CD4-positive, alpha-beta T cell (primary cell): ENCODE measurements at regions not wholly inside any gene's neighbourhood (a gene's known extent, or its start where the extent isn't known, plus 50 kb on each side); places are given as distances from the start of the nearest gene placed in this dataset.

ENCODE experiments used
- ATAC-seq: fragments of 200-7000 bp; cut with Tn5 transposase; one replicate; pipeline ENCODE4 v1.10.0; 2022; ENCODE audit warnings: mild to moderate bottlenecking; ENCODE audit not compliant: poor library complexity
- CTCF ChIA-PET: fragments of 350-600 bp; sonication (Branson Sonifier 250); formaldehyde crosslinking; loops from one replicate; lab custom pipeline; 2021; ENCODE audit warnings: antibody characterized with exemption, inconsistent platforms; lab: Charles Lee
- POLR2A ChIA-PET: fragments of 350-600 bp; sonication (Branson Sonifier 250); formaldehyde crosslinking; loops from one replicate; lab custom pipeline; 2021; ENCODE audit warnings: antibody characterized with exemption, inconsistent platforms; lab: Charles Lee
- DNase-seq, 14 experiments: peaks; one replicate each; pipeline ENCODE4 v3.0.0-alpha.2; 2013 to 2020; ENCODE audit warnings: mixed read lengths in 2 of 14
- H3K27ac ChIP-seq, 2 donors: one replicate each; pipeline versions ENCODE4 v1.5.1 to v1.7.0; 2013; ENCODE audit warnings: low read length in 2 of 2, low read depth in 1 of 2, mild to moderate bottlenecking in 1 of 2
- H3K27me3 ChIP-seq, 2 experiments: 1 replicate in 1 of 2; 2 replicates in 1 of 2; pipeline versions ENCODE4 v1.6.1 to v1.7.0; 2013; ENCODE audit warnings: low read length in 2 of 2, control low read depth in 1 of 2, mild to moderate bottlenecking in 1 of 2, moderate library complexity in 1 of 2; ENCODE audit not compliant: insufficient read depth in 2 of 2, control insufficient read depth in 1 of 2
- H3K36me3 ChIP-seq: one replicate; pipeline ENCODE4 v1.6.1; 2013; ENCODE audit warnings: low read length, control low read depth; ENCODE audit not compliant: insufficient read depth
- H3K4me1 ChIP-seq: one replicate; pipeline ENCODE4 v1.6.1; 2013; ENCODE audit warnings: low read length, control low read depth; ENCODE audit not compliant: insufficient read depth
- H3K4me3 ChIP-seq: one replicate; pipeline ENCODE4 v1.5.1; 2013; ENCODE audit warnings: mild to moderate bottlenecking, low read length, moderate library complexity
- H3K9me3 ChIP-seq, 2 experiments: 1 replicate in 1 of 2; 2 replicates in 1 of 2; pipeline versions ENCODE4 v1.6.1 to v1.7.0; 2013; ENCODE audit warnings: low read length in 2 of 2, mild to moderate bottlenecking in 2 of 2, control low read depth in 1 of 2, moderate library complexity in 1 of 2; ENCODE audit not compliant: control insufficient read depth in 1 of 2, insufficient read depth in 1 of 2
- H3K27ac Mint-ChIP-seq: one replicate; pipeline ENCODE4 v1.8.0; 2020; ENCODE audit warnings: mixed read lengths
- H3K27me3 Mint-ChIP-seq: one replicate; pipeline ENCODE4 v1.8.0; 2021; ENCODE audit warnings: mixed read lengths
- H3K36me3 Mint-ChIP-seq: one replicate; pipeline ENCODE4 v1.8.0; 2021; ENCODE audit warnings: low read depth, mixed read lengths
- H3K4me1 Mint-ChIP-seq: one replicate; pipeline ENCODE4 v1.8.0; 2021; ENCODE audit warnings: low read depth, mixed read lengths
- H3K4me3 Mint-ChIP-seq: one replicate; pipeline ENCODE4 v1.8.0; 2020; ENCODE audit warnings: mild to moderate bottlenecking, mixed read lengths
- H3K9me3 Mint-ChIP-seq: one replicate; pipeline ENCODE4 v1.8.0; 2020; ENCODE audit warnings: mixed read lengths
- intact Hi-C, 2 experiments: fragments of 100-400 bp; cut with DNase I in 1 of 2; cut with micrococcal nuclease in 1 of 2; formaldehyde crosslinking; loops; one replicate each; pipeline versions ENCODE4 v1.15.1 to v1.9.0; 2023 to 2025; cut with DNase I, micrococcal nuclease
- TF ChIP-seq, protein P1 (sequence below): fragments of 200-600 bp; IDR thresholded peaks from one replicate; pipeline ENCODE4 v1.8.0; 2022; ENCODE audit warnings: antibody characterized with exemption, mild to moderate bottlenecking

DNA sequence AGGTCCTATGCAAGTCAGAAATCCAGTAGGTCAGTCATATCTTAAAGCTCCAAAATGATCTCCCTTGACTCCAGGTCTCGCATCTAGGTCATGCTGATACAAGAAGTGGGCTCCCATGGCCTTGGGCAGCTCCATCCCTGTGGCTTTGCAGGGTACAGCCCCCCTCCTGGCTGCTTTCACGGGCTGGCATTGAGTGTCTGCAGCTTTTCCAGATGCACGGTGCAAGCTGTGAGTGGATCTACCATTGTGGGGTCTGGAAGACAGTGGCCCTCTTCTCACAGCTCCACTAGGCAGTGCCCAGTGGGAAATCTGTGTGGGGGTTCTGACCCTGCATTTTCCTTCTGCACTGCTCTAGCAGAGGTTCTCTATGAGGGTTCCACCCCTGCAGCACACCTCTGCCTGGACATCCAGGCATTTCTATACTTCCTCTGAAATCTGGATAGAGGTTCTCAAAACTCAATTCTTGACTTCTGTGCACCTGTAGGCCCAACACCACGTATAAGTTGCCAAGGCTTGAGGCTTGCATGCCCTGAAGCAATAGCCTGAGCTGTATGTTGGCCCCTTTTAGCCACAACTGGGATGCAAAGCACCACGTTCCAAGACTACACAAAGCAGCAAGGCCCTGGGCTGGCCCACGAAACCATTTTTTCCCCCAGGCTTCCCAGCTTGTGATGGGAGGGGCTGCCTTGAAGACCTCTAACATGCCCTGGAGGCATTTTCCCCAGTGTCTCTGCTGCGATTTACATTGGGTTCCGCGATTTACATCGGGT, 472.7 kb downstream of the NPHP4 start:
- no peak overlapping the region for H3K27ac ChIP-seq
- Mint-ChIP-seq H3K4me3 (no peak overlapping the region), H3K4me1 (peaks cover 8% of the 10 kb centered on the region), H3K9me3 (no peaks in the 10 kb centered on the region), H3K27ac (no peak overlapping the region), H3K27me3 (peaks cover 30% of the 10 kb centered on the region), H3K36me3 (no peaks in the 10 kb centered on the region)
- no peak for DNase-seq
- no peaks in the 10 kb centered on the region for H3K36me3 ChIP-seq
- peaks cover 0 to 3% of the 10 kb centered on the region in 2 experiments for H3K27me3 ChIP-seq
- no peak for ATAC-seq
- H3K4me3 ChIP-seq, result no peak overlapping the region
- CTCF ChIA-PET, result no interaction called here
- TF ChIP-seq, protein P1, sequence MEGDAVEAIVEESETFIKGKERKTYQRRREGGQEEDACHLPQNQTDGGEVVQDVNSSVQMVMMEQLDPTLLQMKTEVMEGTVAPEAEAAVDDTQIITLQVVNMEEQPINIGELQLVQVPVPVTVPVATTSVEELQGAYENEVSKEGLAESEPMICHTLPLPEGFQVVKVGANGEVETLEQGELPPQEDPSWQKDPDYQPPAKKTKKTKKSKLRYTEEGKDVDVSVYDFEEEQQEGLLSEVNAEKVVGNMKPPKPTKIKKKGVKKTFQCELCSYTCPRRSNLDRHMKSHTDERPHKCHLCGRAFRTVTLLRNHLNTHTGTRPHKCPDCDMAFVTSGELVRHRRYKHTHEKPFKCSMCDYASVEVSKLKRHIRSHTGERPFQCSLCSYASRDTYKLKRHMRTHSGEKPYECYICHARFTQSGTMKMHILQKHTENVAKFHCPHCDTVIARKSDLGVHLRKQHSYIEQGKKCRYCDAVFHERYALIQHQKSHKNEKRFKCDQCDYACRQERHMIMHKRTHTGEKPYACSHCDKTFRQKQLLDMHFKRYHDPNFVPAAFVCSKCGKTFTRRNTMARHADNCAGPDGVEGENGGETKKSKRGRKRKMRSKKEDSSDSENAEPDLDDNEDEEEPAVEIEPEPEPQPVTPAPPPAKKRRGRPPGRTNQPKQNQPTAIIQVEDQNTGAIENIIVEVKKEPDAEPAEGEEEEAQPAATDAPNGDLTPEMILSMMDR, result no peak
- intact Hi-C loops, result no loop called here
- POLR2A ChIA-PET, result no interaction called here
- no peaks in the 10 kb centered on the region for H3K9me3 ChIP-seq
- no peaks in the 10 kb centered on the region for H3K4me1 ChIP-seq

- intact Hi-C loops, result no loop called here
- POLR2A ChIA-PET, result no interaction called here
Measured at GRCh38 chr1:5516756-5517155, 475.5 kb downstream of the NPHP4 start.

DNA sequence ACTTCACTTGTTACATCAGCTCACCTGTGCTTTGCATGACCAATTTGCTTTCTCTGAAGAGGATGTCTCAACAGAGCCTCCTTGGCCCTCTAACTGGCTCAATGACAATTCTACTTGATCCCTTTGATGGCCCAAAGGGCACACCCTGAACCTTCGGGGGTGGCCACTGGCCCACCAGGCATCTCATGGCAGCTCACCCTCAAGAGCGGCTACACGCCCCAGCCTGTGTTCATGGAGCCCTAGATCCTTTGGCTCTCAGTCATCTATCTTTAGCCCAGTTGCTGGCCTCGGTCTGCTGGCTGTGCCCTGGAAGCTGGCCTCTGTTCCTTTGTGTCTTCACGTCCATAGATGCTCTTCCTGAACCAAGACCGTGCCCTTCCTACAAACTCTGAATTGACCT, 476.7 kb downstream of the NPHP4 start:
- no peak overlapping the region for H3K4me3 Mint-ChIP-seq
- no peaks in the 10 kb centered on the region for H3K9me3 ChIP-seq
- ChIA-PET POLR2A (interaction anchor here (0.6 kb wide), 1 partner anchor 587 kb away, joined by 3 read pairs; no protein-coding TSS in a partner anchor), CTCF (interaction anchor here (1.8 kb wide), 1 partner anchor 399 kb away, joined by 5 read pairs; no protein-coding TSS in a partner anchor)
- TF ChIP-seq, protein P1, result no peak
- H3K27me3 ChIP-seq, result no peaks in the 10 kb centered on the region
- intact Hi-C loops, result no loop called here
- H3K27me3 Mint-ChIP-seq, result peaks cover 13% of the 10 kb centered on the region
- H3K9me3 Mint-ChIP-seq, result no peaks in the 10 kb centered on the region
- no peak overlapping the region for H3K4me3 ChIP-seq
- H3K27ac Mint-ChIP-seq, result no peak overlapping the region
- ATAC-seq, result no peak
- H3K27ac ChIP-seq, result no peak overlapping the region
- no peaks in the 10 kb centered on the region for H3K4me1 ChIP-seq
- H3K36me3 ChIP-seq, result no peaks in the 10 kb centered on the region
- no peaks in the 10 kb centered on the region for H3K36me3 Mint-ChIP-seq
- peaks cover 4% of the 10 kb centered on the region for H3K4me1 Mint-ChIP-seq
- DNase-seq, result no peak

More at GRCh38 chr1:5516756-5517155, 475.5 kb downstream of the NPHP4 start:
- Histone ChIP-seq H3K4me1 (no peaks in the 10 kb centered on the region), H3K9me3 (no peaks in the 10 kb centered on the region), H3K4me3 (no peak overlapping the region), H3K27ac (no peak overlapping the region), H3K36me3 (no peaks in the 10 kb centered on the region), H3K27me3 (no peaks in the 10 kb centered on the region)
- TF ChIP-seq, protein P1, result no peak
- no peak overlapping the region for H3K27ac Mint-ChIP-seq
- H3K9me3 Mint-ChIP-seq, result no peaks in the 10 kb centered on the region
- peaks cover 4% of the 10 kb centered on the region for H3K4me1 Mint-ChIP-seq
- peaks cover 21% of the 10 kb centered on the region for H3K27me3 Mint-ChIP-seq
- CTCF ChIA-PET, result no interaction called here
- no peak overlapping the region for H3K4me3 Mint-ChIP-seq
- H3K36me3 Mint-ChIP-seq, result no peaks in the 10 kb centered on the region
- no peak for ATAC-seq
- DNase-seq, result no peak
